ENCODE measurements at regions not wholly inside any gene's neighbourhood (a gene's known extent, or its start where the extent isn't known, plus 50 kb on each side); places are given as distances from the start of the nearest gene placed in this dataset.

- Histone ChIP-seq H3K4me3 (replicated peaks in 1 of 3; ENCODE audit: insufficient read depth in 1 of 3, low read depth in 2 of 3, low read length in 3 of 3) (peak overlapping the region in 1 of 3 experiments; percentile 19; a peak in 2 of 6 replicates), H4K20me1 (ENCODE audit: insufficient read depth, low read length) (no peaks in the 10 kb centered on the region), H3K9ac (ENCODE audit: insufficient read depth, low read depth, low read length) (no peak overlapping the region), H3K27me3 (ENCODE audit: control insufficient read depth in 1 of 2, insufficient read depth in 2 of 2, low read length in 2 of 2) (no peaks in the 10 kb centered on the region), H3K4me2 (ENCODE audit: low read depth, low read length) (peak overlapping the region; percentile 59), H3K79me2 (ENCODE audit: insufficient read depth, low read length) (no peaks in the 10 kb centered on the region), H2AFZ (ENCODE audit: low read length) (no peak overlapping the region), H3K9me3 (ENCODE audit: low read length) (no peaks in the 10 kb centered on the region), H3K27ac (ENCODE audit: extremely low read length, insufficient read depth, low read length) (peak overlapping the region; percentile 19), H3K36me3 (replicated peaks in 1 of 2; ENCODE audit: control insufficient read depth in 1 of 2, insufficient read depth in 2 of 2, low read length in 2 of 2) (no peaks in the 10 kb centered on the region), H3K4me1 (ENCODE audit: insufficient read depth, low read length) (peaks cover 71% of the 10 kb centered on the region)
- ATAC-seq = peak; percentile 93
- in situ Hi-C loops (cut with HindIII; ENCODE audit: extremely low pct_ligation_motif_present, low pct_unique_long_range_greater_than_20kb) = no loop called here
- peak; percentile 88 for DNase-seq (ENCODE audit: low spot score)
- 7% methylated on average over 10 of the region's 10 CpGs for WGBS (ENCODE audit: low lambda C conversion rate)
- no TSS peak for BruUV-seq (replicated peaks)
- intact Hi-C loops (cut with micrococcal nuclease; ENCODE audit: unreplicated experiment) = loop anchor here (5.0 kb wide), 2 partner anchors 52 to 148 kb away; partner anchors contain the start of gene SLC4A7
- ChIA-PET CTCF (ENCODE audit: low intra/inter-chr PET ratio, low total read pairs) (no interaction called here), POLR2A (interaction anchor here (0.6 kb wide), 1 partner anchor 12 kb away, joined by 3 read pairs; no protein-coding TSS in a partner anchor)
- FAIRE-seq = peak; percentile 93
- TF ChIP-seq STAG1 (CRISPR knock-in tag; IDR thresholded peaks at IDR 0.05) (peak; percentile 26), MEIS2 (CRISPR knock-in tag; IDR thresholded peaks at IDR 0.05) (0 out of 2 replicates have a peak, but pooled peaks have one; percentile 29), SRSF9 (IDR thresholded peaks at IDR 0.05; ENCODE audit: borderline replicate concordance, insufficient read depth, low read depth, low read length, poor library complexity, severe bottlenecking) (no peak), PPARG (CRISPR knock-in tag; conservative IDR thresholded peaks at IDR 0.05) (no peak; the same call in 1 of the 2 replicates), CREB1 (IDR thresholded peaks at IDR 0.05) (peak; percentile 75), CREB1 (CRISPR knock-in tag; IDR thresholded peaks at IDR 0.05) (0 out of 2 replicates have a peak, but pooled peaks have one; percentile 21), THAP9 (CRISPR knock-in tag; IDR thresholded peaks at IDR 0.05; ENCODE audit: borderline replicate concordance) (no peak), NBN (conservative IDR thresholded peaks at IDR 0.05) (no peak), MLLT10 (CRISPR knock-in tag; IDR thresholded peaks at IDR 0.05) (no peak), ZFP36L1 (CRISPR knock-in tag; IDR thresholded peaks at IDR 0.05) (peak; percentile 20; the same call in 1 of the 2 replicates), KAT8 (CRISPR knock-in tag; IDR thresholded peaks at IDR 0.05) (0 out of 2 replicates have a peak, but pooled peaks have one; percentile 17), ZNF615 (CRISPR knock-in tag; IDR thresholded peaks at IDR 0.05; ENCODE audit: borderline replicate concordance) (0 out of 2 replicates have a peak, but pooled peaks have one; percentile 41), HMGXB4 (CRISPR knock-in tag; IDR thresholded peaks at IDR 0.05; ENCODE audit: borderline replicate concordance in 1 of 2, low read depth in 1 of 2) (peak in 1 of 2 experiments; percentile 43; a peak in 1 of 4 replicates), ZNF512B (CRISPR knock-in tag; IDR thresholded peaks at IDR 0.05; ENCODE audit: borderline replicate concordance) (peak; percentile 51; the same call in 1 of the 2 replicates), KLF15 (CRISPR knock-in tag; IDR thresholded peaks at IDR 0.05; ENCODE audit: borderline replicate concordance) (no peak)
Observed at GRCh38 chr3:27533718-27534573, 49.8 kb upstream of the SLC4A7 start.
